Stimulated activated CD8-positive, alpha-beta memory T cell treated with anti-CD3 and anti-CD28 coated beads, Interleukin-7, amount 100 ng/mL, for 48 hours (primary cell): ENCODE measurements at regions not wholly inside any gene's neighbourhood (a gene's known extent, or its start where the extent isn't known, plus 50 kb on each side); places are given as distances from the start of the nearest gene placed in this dataset.

Experiments
- DNase-seq, 2 donors: peaks; one replicate each; pipeline ENCODE4 v3.0.0-alpha.2; 2020; ENCODE audit warnings: low read depth in 1 of 2; ENCODE audit errors: extremely low read depth in 1 of 2

DNA sequence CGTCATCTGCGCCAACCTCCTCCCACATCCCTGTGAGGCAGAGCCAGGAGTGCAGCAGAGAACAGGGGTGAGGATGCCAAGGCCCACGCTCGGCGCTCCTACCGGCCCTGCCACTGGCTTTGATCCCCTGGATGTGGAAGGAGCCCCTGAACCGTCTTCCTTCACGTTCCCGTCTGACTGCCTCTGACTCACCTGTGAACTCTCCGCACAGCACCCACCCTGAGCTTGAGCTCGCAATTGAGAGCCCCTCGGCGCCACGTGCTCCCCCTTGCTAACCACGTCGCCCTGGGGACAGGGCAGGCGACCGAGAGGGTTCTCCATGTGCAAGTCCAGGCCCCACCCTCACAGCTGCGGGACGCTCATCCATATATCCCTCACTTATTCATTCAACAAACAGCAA is 645.3 kb downstream of the BRD1 start:
- DNase-seq, result no peak

DNA sequence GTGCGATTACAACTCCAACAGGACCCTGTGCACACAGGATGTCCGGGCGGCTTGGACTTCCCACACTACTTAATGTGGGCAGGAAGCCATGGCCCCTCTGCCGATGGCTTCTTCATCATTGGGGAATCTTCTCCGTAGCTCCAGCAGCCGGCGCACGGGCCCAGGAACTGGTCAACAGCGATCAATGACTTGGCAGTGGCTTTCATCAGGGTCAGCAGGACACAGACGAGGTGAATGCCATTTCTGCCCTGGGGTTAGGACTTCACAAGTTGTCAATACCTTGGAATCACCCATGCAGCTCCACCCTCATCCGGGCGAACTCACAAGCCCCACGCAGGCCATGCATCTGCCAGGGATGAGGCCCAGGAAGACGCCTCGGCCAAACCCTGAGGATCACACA is 645.7 kb downstream of the BRD1 start:
- no peak for DNase-seq

DNA sequence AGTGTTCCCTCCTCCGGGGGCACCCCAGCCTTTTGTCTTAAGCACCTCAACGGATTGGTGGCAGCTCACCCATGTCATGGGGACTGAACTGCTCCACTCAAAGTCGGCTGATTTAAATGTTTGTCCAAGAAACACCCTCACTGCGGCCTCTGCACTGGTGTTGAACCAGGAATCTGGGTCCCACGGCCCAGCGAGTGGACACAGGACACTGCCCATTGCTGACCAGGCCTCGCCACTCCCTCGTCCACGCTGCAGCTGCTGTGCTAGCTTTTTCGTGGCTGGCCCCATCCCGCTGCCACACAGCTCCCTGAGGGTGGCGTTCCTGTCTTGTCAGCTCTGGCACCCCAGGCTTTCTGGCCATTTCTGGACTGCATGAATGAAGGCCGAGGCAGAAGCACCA is 646.2 kb downstream of the BRD1 start:
- no peak for DNase-seq

DNA sequence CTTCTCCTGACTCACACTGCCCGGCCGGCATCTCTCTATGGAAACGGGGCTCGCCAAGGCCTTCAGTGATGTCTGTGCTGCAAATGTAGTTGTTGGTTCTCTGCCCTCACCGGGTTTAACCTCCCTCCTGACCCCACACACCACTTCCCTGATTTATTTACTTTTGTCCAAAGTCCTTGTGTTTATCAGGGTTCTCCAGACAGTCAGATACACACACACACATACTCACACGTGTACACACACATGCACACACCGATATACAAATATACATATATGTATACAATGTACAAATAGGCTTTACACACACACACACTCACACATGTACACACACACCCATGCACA is 647.0 kb downstream of the BRD1 start:
- DNase-seq, result no peak

DNA sequence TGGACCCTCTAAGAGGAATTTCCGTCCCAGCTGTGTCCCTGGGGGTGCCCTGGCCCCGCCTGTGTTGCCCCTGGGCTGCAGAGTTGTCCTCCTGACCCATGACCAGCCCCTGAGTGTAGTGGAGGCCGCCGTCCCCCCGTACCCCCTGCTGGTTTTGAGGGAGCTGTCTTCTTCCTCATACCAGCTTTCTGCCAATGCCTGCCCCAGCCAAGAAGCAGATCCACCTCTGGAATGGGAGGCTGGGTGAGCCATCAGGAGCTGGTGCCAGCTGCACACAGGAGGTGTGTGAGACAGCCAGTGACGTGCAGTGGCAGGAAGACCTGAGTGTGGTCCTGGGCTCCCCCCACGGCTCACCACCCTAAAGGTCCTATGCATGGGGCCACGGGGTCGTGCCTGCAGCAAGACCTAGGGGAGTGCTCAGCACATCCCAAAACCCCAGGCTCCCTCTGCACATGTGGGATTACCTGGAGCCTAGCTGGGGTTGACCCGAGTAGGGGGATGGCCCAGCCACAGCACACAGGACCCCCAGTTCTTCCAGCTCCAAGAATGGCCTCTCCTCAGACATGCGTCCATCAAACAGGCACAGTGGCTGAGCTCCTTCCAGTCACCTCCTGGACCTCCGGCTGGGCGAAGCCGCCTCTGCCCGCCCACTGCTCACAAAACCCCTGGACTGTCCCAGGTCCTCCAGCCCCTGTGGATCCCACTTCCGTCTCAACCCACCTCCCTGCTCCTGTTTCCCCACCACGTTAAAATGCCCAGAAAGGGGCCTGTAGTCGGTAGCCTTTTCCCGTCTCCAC is 647.6 kb downstream of the BRD1 start:
- DNase-seq, result no peak

DNA sequence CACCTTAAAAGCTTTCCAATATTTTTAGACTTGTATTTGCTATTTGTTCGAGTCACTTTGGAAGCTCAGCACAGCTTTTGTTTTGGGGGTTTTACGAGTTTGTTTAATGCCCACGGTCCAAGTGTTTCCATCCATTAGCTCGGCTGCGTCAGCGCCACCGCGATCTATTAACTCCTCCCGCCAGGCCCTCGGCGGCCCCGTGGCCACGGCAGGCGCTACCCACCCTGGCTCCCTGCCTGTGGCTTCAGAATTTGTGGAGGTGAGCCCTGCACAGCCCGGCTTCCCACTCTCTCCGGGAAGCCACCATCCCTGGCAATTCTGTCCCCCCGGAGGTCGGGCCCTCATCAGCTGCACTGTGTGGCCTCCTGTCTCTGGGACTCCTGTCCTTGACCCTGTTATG is 648.5 kb downstream of the BRD1 start:
- no peak for DNase-seq

DNA sequence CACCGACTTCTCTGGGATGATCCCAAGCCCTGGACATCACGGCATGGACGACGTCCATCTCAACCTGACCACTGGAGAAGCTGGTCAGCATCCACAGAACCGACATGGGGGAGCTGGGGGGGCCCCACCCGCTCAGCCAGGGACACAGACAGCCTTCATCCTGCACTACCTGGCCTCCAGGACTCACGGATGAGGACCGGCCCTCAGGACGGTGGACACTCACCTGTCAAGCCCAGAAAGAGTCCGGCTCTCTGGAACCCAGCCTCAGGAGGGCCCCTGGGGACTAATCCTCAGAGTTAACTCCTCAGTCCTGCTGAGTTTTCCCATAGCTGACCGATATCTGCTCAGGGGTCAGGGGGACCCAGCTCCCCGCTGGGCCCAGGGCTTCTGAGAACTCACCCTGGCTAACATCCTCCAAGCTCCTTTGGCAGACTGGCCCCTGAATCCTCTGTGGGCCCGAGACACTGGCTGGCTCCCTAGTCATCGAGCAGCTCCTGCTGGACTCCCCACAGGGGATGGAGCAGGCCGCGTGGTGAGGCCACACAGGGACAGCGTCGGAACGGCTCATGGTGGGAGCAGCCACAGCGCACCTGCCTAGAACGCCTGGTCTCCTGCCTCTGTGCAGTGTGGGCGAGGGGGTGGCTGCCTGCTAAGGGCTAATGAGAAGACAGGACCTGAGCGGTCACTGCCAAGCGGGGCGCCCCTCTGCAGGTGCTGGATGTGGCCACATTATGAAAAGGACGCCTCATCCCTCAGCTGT is 649.2 kb downstream of the BRD1 start:
- DNase-seq, result no peak

DNA sequence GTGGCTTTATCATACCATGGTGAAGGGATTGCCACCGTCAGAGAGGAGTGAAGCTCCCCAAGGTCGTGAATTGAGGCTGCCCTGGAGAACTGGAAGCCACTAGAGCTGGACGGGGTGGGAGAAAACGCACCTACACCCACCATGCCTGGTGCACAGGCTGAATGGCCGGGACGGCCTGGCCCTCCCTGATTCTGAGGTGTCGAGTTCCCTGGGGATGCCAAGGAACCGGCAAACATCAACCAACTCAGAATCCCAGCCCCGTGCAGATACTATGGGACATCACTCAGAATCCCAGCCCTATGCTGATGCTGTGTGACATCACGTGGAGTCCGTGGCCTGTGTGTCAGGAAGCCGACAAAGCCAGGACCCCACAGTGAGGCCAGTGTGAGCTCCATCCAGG is 650.0 kb downstream of the BRD1 start:
- DNase-seq, result no peak

DNA sequence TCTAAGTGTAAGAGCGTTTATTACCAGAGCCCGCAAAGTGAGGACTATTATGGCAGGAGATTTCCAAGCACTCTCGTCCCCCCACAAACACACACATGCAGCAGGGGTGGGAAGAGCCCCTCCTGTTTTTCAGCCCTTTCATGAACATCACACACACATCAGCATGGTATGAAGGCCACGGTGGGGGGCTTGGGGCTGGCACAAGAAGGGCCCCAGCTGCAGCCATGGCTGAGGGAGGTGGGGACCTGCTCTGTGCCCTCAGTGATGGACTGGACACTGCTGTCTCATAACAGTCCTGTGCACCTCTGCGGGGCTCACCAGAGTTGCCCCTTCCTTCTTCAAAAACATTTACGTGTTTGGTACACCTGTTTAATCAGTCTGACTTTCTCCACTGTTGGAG is 650.7 kb downstream of the BRD1 start:
- no peak for DNase-seq

DNA sequence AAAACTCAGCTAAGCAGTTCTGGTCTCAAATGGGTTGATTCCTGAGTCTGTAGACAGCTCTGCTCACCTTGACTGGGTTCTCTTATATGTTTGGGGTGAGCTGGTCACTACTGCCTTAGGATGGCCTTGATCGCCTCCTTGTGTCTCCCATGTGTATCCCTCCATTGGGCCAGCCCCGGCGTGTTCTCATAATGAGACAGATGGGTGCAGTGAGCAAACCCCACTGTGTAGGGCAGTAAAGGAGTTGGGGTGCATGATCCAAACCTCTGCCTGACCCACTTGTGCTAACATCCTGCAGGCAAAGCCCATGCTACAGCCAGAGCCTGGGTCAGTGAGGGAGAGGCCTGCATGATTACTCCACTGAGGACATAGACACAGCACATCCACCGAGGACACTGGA is 657.6 kb downstream of the BRD1 start:
- no peak for DNase-seq

DNA sequence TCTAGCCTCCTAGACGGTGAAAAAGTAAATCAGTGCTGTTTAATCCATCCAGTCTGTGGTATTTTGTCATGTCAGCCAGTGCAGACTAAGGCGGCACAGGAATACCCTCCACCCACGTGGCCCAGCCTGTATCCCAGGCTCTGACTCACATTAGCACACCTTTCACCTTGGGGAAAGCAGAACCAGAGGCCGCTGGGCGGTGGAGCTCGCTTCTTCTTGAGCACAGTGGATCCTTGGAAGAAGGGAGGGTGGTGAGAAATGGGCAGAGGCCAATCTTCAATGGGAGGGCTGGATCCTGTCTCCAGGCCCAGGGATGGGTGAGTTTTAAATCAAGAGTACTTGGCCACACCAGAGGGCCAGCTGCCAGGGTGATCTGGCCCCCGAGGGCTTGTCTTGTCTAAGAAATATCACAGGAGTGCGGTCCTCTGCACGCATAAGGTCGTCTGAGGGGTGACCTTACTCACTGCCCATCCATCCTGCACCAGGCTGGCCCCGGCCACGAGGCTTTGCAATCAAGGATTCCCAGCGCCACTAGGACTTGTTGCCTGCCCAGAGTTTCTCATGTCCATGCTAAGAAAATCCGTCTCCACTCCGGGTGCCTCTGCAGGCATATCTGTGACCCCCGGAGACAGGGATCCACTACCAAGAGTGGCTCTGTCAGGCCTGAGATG is 658.5 kb downstream of the BRD1 start:
- no peak for DNase-seq

DNA sequence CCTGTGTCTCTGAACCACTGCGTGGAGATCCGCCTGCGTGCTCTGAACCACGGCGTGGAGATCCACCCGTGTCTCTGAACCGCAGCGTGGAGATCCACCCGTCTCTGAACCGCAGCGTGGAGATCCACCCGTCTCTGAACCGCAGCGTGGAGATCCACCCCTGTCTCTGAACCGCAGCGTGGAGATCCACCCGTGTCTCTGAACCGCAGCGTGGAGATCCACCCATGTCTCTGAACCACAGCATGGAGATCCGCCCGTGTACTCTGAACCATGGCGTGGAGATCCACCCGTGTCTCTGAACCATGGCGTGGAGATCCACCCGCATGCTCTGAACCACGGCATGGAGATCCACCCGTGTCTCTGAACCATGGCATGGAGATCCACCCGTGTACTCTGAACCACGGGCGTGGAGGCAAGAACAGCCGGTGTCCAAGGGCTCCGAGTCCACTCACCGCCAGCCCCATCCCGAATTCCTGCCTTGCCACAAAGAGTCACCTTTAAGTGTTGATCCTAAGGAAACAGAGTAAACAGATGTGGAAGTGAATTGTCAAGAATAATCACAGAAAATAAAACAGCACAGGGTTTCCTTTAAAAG is 659.4 kb downstream of the BRD1 start:
- DNase-seq, result no peak

DNA sequence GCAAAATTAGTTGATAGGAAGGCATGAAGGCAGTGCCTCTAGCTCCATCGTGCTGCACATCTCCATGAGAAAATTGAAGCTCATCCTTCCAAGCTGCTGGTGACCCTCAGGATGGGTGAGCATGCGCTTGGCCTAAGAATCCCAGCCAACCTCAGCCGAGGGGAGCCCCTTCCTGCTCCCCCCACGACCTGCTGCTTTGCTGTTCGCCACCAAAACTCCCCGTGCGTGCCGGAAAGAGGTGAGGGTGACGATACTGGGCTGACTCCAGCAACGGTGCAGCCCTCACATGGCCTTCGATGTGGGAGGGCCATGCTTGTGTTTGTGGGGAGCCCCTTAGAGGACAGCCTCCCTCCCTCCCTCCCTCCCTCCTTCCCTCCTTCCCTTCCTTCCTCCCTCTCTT is 660.9 kb downstream of the BRD1 start:
- no peak for DNase-seq

DNA sequence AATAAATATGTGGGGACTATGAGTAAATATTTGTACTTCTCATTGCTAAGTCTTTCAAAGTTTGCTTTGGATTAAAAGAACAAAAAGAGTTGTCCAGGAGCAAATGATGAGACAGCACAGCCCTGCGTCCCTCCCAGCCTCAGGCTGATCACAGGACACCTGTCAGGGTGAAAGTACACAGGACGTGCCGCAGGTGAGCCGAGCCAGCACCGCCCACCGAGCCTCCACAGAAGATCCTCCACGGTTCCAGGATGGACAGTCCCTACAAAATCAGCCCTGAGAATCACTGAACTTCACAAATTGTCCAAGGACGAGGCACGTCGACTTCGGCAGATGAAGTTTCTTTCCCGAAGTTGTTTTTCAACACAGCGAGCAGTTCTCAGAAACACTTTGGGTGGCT is 661.5 kb downstream of the BRD1 start:
- DNase-seq, result no peak

DNA sequence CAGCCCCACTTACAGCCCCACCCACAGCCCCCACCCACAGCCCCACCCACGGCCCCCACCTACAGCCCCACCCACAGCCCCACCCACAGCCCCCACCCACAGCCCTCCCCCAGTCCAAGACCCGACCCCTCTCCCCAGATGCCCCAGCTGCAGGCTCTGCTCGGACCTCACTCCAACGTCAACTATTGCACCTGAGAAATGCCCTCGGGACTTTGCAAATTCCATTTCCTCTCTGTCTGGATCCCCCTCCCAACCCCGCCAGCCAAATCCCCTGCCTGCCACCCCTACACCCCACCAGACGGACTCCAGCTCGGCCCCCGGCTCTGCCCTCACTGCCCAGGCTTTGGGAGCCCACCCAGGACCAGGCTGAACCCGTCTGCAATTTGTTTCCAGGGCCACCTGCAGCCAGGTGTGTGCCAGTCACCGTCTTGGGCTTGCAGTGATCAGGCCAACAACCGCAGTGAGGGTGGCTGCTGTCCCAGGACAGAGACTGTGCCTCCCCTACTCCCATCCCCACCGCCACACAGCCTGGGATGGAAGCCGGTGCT is 662.8 kb downstream of the BRD1 start:
- no peak for DNase-seq

DNA sequence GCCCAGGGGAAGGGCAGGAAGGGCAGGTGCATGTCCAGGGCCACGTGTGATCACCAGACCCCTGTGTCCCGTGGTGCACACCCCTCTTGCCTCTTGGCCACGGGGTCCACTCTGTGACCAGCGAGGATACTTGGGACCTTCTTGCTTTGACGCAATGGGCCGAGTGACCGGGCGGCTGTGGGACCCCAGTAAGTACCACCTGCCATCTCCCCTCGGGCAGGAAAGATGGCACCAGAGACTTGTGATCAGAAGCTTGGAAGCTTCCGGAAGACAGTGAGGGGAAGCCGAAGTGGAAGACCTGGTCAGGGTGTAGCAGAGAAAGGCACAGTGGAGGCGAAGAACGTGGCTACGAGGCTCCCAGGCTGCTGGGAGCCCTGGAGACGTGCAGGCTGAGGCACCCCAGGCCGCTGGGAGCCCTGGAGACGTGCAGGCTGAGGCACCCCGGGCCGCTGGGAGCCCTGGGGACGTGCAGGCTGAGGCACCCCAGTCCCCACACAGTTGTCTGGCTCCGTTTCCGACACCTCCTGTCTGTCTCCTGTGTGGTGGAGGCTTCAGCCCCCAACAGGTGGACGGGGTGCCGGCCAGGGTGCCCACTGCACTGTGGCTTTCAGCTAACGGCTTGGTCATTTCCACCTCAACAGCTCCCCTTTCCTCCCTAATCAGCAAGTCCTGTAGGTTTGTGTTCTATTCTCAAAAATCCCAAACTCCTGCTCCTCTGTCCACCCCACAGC is 663.5 kb downstream of the BRD1 start:
- DNase-seq, result no peak

DNA sequence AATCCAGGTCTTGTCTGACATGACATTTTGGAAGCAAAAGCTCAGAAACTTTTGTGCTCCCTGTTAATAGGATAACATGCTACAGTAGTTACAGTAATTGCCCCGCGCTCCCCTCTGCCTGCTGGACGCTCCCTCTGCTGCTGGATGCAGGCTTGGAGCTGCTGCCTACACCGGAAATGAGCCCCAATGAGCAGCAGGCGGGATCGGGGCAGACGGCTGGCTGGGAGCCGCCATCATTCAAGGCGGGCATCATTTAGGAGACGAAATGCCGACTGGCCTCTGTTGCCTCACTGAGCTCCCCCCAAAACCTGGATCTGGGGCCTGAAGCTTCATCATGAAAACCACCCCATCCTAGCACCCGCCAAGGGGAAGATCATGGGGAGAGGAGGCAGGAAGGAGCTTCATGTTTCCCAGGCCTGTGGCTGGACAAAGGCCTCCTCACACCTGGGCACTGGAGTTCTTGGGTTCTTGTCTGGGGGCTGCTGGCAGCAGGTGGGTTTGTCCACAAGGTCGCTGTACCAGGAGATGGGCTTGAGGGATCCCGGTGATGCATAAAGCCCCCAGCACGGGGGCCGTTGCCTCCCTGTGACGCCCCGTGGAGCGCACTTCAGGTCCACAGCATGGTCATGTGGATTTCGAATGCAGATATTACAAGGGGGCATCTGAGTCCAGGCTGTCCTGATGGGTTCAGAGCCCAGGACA is 664.3 kb downstream of the BRD1 start:
- no peak for DNase-seq

DNA sequence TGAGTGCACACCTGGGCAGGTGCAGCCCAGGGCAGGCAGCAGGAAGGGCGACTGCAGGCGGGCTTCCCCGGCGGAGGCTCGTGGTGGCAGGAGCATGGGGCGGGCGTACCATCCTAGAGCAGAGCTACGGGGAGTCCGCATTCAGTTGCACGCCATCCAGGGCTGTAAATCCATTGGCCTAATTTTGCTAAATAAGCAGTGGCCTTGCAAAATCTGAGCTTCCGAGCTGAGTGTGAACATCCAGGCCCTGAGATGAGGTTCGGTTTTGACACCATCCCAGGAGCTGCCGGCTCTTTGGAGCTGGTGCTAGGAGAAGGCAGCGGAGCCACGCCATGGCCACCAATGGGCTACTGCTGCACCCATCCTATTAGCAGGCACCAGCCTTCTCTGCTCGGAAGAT is 664.8 kb downstream of the BRD1 start:
- no peak for DNase-seq

DNA sequence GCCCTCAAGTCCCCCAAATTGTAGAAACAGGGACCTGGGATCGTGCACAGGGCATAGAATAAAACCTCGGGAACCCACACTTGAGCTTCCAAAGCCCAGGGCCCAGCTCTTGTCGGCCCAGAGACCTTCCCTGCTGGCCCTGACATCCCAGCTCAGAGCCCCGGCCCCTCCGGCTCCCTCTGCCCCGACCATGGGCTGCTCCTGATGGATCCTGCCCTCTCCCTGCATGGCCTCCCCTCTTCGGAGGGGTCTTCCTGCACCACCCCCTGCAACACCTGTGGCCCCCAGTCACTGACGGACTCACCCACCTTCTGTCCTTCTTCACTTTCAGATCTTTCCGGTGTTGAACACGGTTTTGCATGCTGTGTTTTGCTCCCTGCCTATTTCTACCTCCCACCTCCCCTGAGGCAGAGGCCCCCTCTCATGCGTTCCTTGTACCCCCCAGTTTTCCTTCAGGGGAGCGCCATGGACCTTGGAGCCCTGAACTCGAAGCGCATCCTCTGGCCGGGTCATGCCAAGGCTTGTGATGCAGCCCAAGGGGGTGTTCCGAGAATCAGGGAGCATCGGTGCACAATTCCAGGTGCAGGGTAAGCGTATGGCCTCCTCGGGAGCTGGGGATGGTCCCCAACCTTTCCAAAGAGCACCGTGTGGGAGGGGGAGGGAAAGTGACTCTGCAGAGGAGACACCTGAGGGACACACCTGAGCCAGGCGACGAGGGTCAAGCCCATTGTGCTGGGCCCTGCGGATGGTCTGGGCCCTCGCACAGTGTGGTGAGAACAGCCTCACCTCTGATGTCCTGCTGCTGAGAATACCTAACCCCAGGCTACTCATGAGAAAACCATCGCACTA is 666.4 kb downstream of the BRD1 start:
- DNase-seq, result no peak
